IMR-90 (cell line): ENCODE measurements at regions not wholly inside any gene's neighbourhood (a gene's known extent, or its start where the extent isn't known, plus 50 kb on each side); places are given as distances from the start of the nearest gene placed in this dataset.

Experiments used
- ATAC-seq: fragments of 200-7000 bp; cut with Tn5 transposase; 2 replicates; pipeline ENCODE4 v1.9.1; 2020; ENCODE audit warnings: low read depth, mild to moderate bottlenecking, moderate library complexity
- BruUV-seq: library from RNA; stranded (reverse); fragments of 400-500 nt; replicated peaks from 2 replicates; lab custom pipeline; 2021; lab: Mats Ljungman, UMichigan
- CTCF ChIA-PET: fragments of 300-600 bp; formaldehyde crosslinking; extraction: SDS; loops from one replicate; lab custom pipeline; 2021; ENCODE audit warnings: antibody characterized with exemption; lab: Yijun Ruan, JAX
- POLR2A ChIA-PET: fragments of 300-600 bp; sonication (Branson Sonifier 250); formaldehyde crosslinking; loops from one replicate; lab custom pipeline; 2022; ENCODE audit warnings: antibody characterized with exemption; ENCODE audit not compliant: unreplicated experiment; lab: Charles Lee
- DNase-seq: peaks from one replicate; pipeline ENCODE4 v3.0.0; 2013
- H2AFZ ChIP-seq: replicated peaks from 2 replicates; pipeline ENCODE3; 2013; ENCODE audit warnings: low read length, mild to moderate bottlenecking; ENCODE audit not compliant: poor library complexity
- H2AK5ac ChIP-seq: 2 replicates; pipeline ENCODE4 v1.6.1; 2013; ENCODE audit warnings: low read depth, low read length, inconsistent platforms
- H2AK9ac ChIP-seq: replicated peaks from 2 replicates; pipeline ENCODE3; 2013; ENCODE audit warnings: mild to moderate bottlenecking, low read depth, low read length, moderate library complexity; ENCODE audit not compliant: poor library complexity
- H2BK120ac ChIP-seq: 2 replicates; pipeline ENCODE4 v1.6.1; 2013; ENCODE audit warnings: low read depth, low read length, inconsistent platforms
- H2BK15ac ChIP-seq: 3 replicates; pipeline ENCODE4 v1.6.1; 2013; ENCODE audit warnings: low read depth, low read length, inconsistent platforms
- H2BK20ac ChIP-seq: 2 replicates; pipeline ENCODE4 v1.6.1; 2013; ENCODE audit warnings: low read depth, mild to moderate bottlenecking, inconsistent platforms, low read length, moderate library complexity
- H2BK5ac ChIP-seq: 2 replicates; pipeline ENCODE4 v1.6.1; 2013; ENCODE audit warnings: mild to moderate bottlenecking, low read depth, low read length, inconsistent platforms; ENCODE audit not compliant: poor library complexity, severe bottlenecking
- H3K14ac ChIP-seq: replicated peaks from 2 replicates; pipeline ENCODE4 v1.6.1; 2013; ENCODE audit warnings: low read depth, low read length, inconsistent platforms
- H3K18ac ChIP-seq: 2 replicates; pipeline ENCODE4 v1.6.1; 2013; ENCODE audit warnings: low read depth, low read length, control low read depth
- H3K23ac ChIP-seq: 2 replicates; pipeline ENCODE4 v1.6.1; 2013; ENCODE audit warnings: low read depth, low read length, inconsistent platforms
- H3K27ac ChIP-seq: 2 replicates; pipeline ENCODE4 v1.5.1; 2013; ENCODE audit warnings: mild to moderate bottlenecking, control low read depth, low read length; ENCODE audit not compliant: insufficient read depth
- H3K27me3 ChIP-seq: 2 replicates; pipeline ENCODE4 v1.6.1; 2013; ENCODE audit warnings: low read length; ENCODE audit not compliant: control insufficient read depth, insufficient read depth
- H3K36me3 ChIP-seq: 2 replicates; pipeline ENCODE4 v1.6.1; 2013; ENCODE audit warnings: low read length, mixed read lengths; ENCODE audit not compliant: control insufficient read depth, insufficient read depth
- H3K4ac ChIP-seq: 2 replicates; pipeline ENCODE4 v1.6.1; 2013; ENCODE audit warnings: low read depth, low read length, inconsistent platforms
- H3K4me1 ChIP-seq: 2 replicates; pipeline ENCODE4 v1.6.1; 2013; ENCODE audit warnings: low read length, mixed read lengths; ENCODE audit not compliant: control insufficient read depth, insufficient read depth
- H3K4me2 ChIP-seq: 2 replicates; pipeline ENCODE4 v1.6.1; 2013; ENCODE audit warnings: low read depth, mild to moderate bottlenecking, control low read depth, low read length, moderate library complexity
- H3K4me3 ChIP-seq: 2 replicates; pipeline ENCODE4 v1.5.1; 2013; ENCODE audit warnings: low read depth, mild to moderate bottlenecking, control low read depth, low read length, moderate library complexity; ENCODE audit not compliant: insufficient read depth
- H3K56ac ChIP-seq: 2 replicates; pipeline ENCODE4 v1.6.1; 2013; ENCODE audit warnings: low read length, inconsistent platforms; ENCODE audit not compliant: insufficient read depth; ENCODE audit errors: extremely low read depth
- H3K79me1 ChIP-seq, 2 experiments: 2 replicates each; pipeline ENCODE4 v1.6.1; 2013; ENCODE audit warnings: low read length in 2 of 2, inconsistent platforms in 1 of 2, low read depth in 1 of 2
- H3K9ac ChIP-seq: 2 replicates; pipeline ENCODE4 v1.6.1; 2013; ENCODE audit warnings: low read depth, low read length, control low read depth
- H3K9me1 ChIP-seq: 2 replicates; pipeline ENCODE4 v1.6.1; 2013; ENCODE audit warnings: low read length, inconsistent platforms; ENCODE audit not compliant: insufficient read depth
- H3K9me3 ChIP-seq: 2 replicates; pipeline ENCODE4 v1.6.1; 2013; ENCODE audit warnings: low read length; ENCODE audit not compliant: control insufficient read depth, insufficient read depth
- H4K20me1 ChIP-seq: 2 replicates; pipeline ENCODE4 v1.6.1; 2013; ENCODE audit warnings: low read length, inconsistent platforms; ENCODE audit not compliant: insufficient read depth
- H4K5ac ChIP-seq: 2 replicates; pipeline ENCODE4 v1.6.1; 2013; ENCODE audit warnings: mild to moderate bottlenecking, low read depth, low read length, control low read depth
- H4K8ac ChIP-seq, 2 experiments: 2 replicates each; pipeline ENCODE4 v1.6.1; 2013; ENCODE audit warnings: low read depth in 2 of 2, low read length in 2 of 2, control low read depth in 1 of 2, inconsistent platforms in 1 of 2
- H4K91ac ChIP-seq: 2 replicates; pipeline ENCODE4 v1.6.1; 2013; ENCODE audit warnings: low read depth, low read length, inconsistent platforms; ENCODE audit not compliant: insufficient read depth
- FOS ChIP-seq: fragments of 150-350 bp; IDR thresholded peaks from 2 replicates; pipeline ENCODE4 v1.6.1; 2016; ENCODE audit warnings: low read depth, low read length
- MAZ ChIP-seq: IDR thresholded peaks from 2 replicates; pipeline ENCODE4 v1.6.1; 2012; ENCODE audit warnings: low read depth, mild to moderate bottlenecking, low read length, improper control_type of control experiment, moderate library complexity, borderline replicate concordance
- MXI1 ChIP-seq: IDR thresholded peaks from 2 replicates; pipeline ENCODE4 v1.6.1; 2012; ENCODE audit warnings: low read depth, mild to moderate bottlenecking, low read length, moderate library complexity, borderline replicate concordance
- dilution Hi-C: fragments of 300-500 bp; cut with HindIII; formaldehyde crosslinking; loops from one replicate; pipeline ENCODE4 v1.14.3; 2018; ENCODE audit warnings: low sequenced_read_pairs; ENCODE audit not compliant: unreplicated experiment
- in situ Hi-C: fragments of 300-500 bp; cut with MboI; formaldehyde crosslinking; loops from 3 replicates; pipeline ENCODE4 v1.14.3; 2019; ENCODE audit warnings: low sequenced_read_pairs, inconsistent platforms, mixed read lengths
- intact Hi-C: fragments of 100-400 bp; cut with micrococcal nuclease; formaldehyde crosslinking; loops from 2 replicates; pipeline ENCODE4 v1.10.0; 2022

GRCh38 chr5:86371061-86371460 lies 246.7 kb upstream of the COX7C start:
- Histone ChIP-seq H3K9me3 (no peaks in the 10 kb centered on the region), H3K9me1 (no peaks in the 10 kb centered on the region), H2AFZ (no peak overlapping the region), H2AK9ac (no peak overlapping the region), H3K56ac (no peak overlapping the region), H3K14ac (no peak overlapping the region), H3K27ac (no peak overlapping the region), H3K18ac (no peak overlapping the region), H3K36me3 (no peaks in the 10 kb centered on the region), H4K20me1 (no peaks in the 10 kb centered on the region), H3K23ac (no peak overlapping the region), H3K27me3 (no peaks in the 10 kb centered on the region), H3K4me1 (no peaks in the 10 kb centered on the region), H2BK20ac (no peak overlapping the region), H4K8ac (no peak overlapping the region), H3K4me2 (no peak overlapping the region), H2BK120ac (no peak overlapping the region), H3K4me3 (no peak overlapping the region), H3K79me1 (no peaks in the 10 kb centered on the region), H4K91ac (no peak overlapping the region), H3K9ac (no peak overlapping the region), H3K4ac (no peak overlapping the region), H2AK5ac (no peak overlapping the region), H2BK5ac (no peak overlapping the region), H4K5ac (no peak overlapping the region), H2BK15ac (no peak overlapping the region)
- BruUV-seq = no TSS peak
- ATAC-seq (no peak), DNase-seq (no peak)
- dilution Hi-C loops = no loop called here
- POLR2A ChIA-PET = no interaction called here
- intact Hi-C loops = no loop called here
- in situ Hi-C loops = no loop called here
- TF ChIP-seq MXI1 (no peak), FOS (no peak), MAZ (no peak)
- CTCF ChIA-PET = no interaction called here
